A673 (cell line): ENCODE measurements at regions not wholly inside any gene's neighbourhood (a gene's known extent, or its start where the extent isn't known, plus 50 kb on each side); places are given as distances from the start of the nearest gene placed in this dataset.

Experiments used
- EZH2 ChIP-seq: fragments of 200-600 bp; sonication (generic); IDR thresholded peaks from 2 replicates; pipeline ENCODE4 v1.6.1; 2017; ENCODE audit warnings: borderline replicate concordance, low read depth, mild to moderate bottlenecking, mixed read lengths, antibody characterized with exemption, low read length; ENCODE audit not compliant: poor library complexity, severe bottlenecking
- TF ChIP-seq, protein P1 (sequence below): fragments of 300-800, 200-600 bp; sonication (generic); conservative IDR thresholded peaks from 2 replicates; pipeline ENCODE4 v1.5.1; 2017; ENCODE audit warnings: low read depth, mild to moderate bottlenecking, antibody characterized with exemption, low read length, moderate library complexity, mixed read lengths

DNA sequence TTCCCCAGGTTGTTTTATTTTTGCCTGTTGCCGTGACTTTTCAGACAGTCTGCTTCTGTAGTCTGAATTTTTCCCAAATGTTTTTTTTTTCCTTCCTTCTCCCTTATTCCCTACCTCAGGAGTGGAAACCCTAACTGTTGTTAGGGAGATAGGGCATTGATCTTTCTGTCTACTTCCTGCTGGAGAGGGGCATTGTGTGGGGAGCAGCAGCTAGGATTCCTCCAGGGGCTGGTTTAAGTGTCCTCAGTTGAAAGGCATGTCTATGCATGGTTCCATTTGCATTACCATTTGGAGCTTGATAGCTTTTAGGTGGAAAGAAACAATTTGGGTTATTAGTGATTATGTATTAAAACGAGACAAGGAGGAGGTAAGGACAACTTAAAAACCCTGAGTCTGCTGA, 383.9 kb downstream of the DCAF12L2 start:
- TF ChIP-seq, protein P1, sequence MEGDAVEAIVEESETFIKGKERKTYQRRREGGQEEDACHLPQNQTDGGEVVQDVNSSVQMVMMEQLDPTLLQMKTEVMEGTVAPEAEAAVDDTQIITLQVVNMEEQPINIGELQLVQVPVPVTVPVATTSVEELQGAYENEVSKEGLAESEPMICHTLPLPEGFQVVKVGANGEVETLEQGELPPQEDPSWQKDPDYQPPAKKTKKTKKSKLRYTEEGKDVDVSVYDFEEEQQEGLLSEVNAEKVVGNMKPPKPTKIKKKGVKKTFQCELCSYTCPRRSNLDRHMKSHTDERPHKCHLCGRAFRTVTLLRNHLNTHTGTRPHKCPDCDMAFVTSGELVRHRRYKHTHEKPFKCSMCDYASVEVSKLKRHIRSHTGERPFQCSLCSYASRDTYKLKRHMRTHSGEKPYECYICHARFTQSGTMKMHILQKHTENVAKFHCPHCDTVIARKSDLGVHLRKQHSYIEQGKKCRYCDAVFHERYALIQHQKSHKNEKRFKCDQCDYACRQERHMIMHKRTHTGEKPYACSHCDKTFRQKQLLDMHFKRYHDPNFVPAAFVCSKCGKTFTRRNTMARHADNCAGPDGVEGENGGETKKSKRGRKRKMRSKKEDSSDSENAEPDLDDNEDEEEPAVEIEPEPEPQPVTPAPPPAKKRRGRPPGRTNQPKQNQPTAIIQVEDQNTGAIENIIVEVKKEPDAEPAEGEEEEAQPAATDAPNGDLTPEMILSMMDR, result no peak
- no peak for TF ChIP-seq EZH2
